Activated gamma-delta T cell treated with Interleukin-2 at 50 U/mL for 16 hours (primary cell): ENCODE measurements at regions not wholly inside any gene's neighbourhood (a gene's known extent, or its start where the extent isn't known, plus 50 kb on each side); places are given as distances from the start of the nearest gene placed in this dataset.
"Not testable (repeated sequence)": the region's sequence is repeated elsewhere in the genome, so short reads cannot be mapped to it uniquely, and the experiment has no call there.

Experiments used
- DNase-seq: peaks from one replicate; pipeline ENCODE4 v3.0.0-alpha.2; 2020

DNA sequence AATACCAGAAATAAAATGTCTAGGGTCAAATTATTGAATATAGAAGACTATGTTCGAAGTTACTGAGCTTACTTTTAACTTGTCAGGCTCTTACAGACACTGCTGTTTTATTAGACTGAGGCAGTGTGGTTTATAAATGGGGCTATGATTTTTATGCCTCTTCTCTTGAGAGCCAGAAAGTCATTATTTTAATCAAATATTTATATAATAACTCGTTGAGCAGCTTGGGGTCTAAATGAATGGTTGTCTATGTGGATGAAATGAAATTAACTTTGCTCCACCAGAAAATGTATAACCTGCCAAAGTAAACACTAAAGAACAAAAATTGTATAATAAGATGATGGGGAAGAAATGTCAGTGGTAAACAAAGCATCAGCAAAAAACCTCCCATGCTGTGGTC is 175.6 kb upstream of the THSD7A start:
- DNase-seq: no peak

- no peak for DNase-seq
These were observed 182.0 kb upstream of the THSD7A start for GRCh38 chr7:12013983-12014382.

DNA sequence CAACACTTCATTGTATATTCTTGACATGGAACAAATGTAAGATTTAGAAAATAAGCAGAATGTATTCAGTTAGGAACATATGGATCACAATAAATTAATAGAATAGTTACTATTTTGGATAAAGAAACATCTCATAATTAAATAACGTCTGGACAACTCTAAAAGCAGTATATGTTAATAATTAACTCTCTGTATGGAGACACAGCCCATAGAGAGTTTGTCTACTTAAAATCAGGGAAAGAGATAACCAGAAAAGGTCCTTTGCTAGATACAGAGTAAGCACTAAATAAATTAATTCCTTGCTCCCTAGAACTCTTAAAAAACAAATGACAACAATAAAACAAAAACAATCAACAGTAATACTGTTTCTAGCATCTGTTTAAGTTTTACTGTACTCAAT is 184.4 kb upstream of the THSD7A start:
- DNase-seq: no peak

- DNase-seq: no peak
These were observed 185.0 kb upstream of the THSD7A start for GRCh38 chr7:12017046-12017445.

DNA sequence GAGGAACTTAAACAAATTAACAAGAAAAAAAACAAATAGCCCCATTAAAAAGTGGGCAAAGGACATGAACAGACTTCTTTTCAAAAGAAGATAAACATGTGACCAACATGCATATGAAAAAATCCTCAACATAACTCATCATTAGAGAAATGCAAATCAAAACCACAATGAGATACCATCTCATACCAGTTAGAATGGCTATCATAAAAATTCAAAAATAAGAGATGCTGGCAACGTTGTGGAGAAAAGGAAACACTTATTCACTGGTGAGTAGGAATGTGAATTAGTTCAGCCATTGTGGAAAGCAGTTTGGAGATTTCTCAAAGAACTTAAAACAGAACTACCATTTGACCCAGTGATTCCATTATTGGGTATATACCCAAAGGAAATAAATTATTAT is 189.1 kb upstream of the TMEM106B start:
- DNase-seq: not testable (repeated sequence)

GRCh38 chr7:12025246-12025645 is 185.8 kb upstream of the TMEM106B start:
- no peak for DNase-seq

GRCh38 chr7:12028508-12028907 is 182.6 kb upstream of the TMEM106B start:
- DNase-seq: no peak

DNA sequence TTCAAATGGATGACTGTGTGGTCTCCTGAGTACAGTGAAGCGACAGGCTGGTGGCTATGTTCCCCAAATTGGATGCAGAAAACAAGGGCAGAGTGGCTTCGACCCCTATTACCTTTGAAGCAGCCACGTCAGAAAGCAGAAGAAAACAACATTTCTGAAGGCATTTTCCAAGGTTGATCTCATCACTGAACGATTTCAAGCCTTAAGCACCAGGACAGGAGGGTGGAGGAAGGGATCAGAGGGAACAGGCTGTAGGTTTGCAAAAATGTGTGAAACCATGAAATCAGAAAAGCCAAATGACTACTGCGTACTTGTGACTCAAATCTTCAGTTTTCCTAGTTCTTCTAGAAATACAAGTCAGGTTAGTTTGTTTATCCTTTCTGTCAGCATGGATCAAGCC is 181.0 kb upstream of the TMEM106B start:
- DNase-seq: no peak

- no peak for DNase-seq
These were observed 179.9 kb upstream of the TMEM106B start for GRCh38 chr7:12031186-12031585.

DNA sequence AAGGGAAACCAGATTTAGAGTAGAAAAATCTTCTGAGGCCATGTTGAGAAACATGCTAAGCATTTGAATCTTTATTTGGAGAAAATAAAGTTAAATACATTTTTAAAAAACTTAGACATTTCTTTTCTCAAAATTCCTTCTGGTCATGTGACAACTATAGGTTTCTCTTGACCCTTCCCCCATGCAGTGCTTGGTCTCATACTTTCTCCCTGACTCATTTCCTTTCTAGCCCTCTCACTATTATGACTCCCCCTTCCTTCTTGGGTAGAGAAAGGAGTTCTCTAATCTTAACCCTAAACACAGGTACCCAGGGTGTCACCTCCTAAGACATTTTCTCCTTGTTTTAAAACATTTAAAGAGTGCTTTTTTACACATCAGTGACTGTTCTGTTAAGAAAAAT is 179.5 kb upstream of the TMEM106B start:
- DNase-seq: no peak

DNA sequence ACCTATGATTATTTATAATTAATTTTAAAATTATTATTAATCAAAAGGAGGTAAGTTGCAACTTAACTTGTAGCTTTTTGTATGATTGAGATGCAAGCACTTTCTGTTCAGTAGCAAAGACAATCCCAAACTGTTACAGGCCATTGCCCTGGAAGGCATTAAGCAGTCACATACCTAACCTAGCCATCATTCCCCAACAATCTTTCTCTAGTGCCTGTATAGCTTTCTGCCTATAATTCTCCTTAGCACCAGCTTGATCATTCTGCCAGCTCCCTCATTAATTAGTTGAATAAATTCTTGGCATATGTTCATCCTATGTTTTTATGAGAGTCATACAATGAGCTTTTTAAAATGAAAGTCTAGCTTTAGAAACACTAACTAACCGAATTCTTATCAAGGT is 178.9 kb upstream of the TMEM106B start:
- DNase-seq: no peak

- DNase-seq: not testable (repeated sequence)
These were observed 167.6 kb upstream of the TMEM106B start for GRCh38 chr7:12043457-12043856.

DNA sequence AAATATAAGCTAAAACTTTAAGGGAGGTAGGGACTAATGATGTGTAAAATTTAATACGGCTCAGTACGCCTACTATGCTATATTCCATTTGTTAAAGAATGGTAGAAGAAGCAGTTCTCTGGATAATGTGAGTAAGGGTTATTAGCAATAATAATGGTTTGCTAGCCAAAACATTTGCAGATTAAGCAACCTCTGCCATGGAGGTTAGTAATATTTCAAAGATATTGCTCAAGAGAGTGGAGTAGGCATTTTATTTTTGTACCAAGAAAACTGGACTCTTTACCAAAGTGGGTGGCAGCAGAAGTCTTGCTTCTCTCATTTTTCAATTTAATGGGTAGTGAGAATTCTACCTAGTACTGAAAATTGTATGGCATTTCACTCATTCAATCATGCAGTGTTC is 158.9 kb upstream of the TMEM106B start:
- DNase-seq: no peak

GRCh38 chr7:12053561-12053960 is 157.5 kb upstream of the TMEM106B start:
- DNase-seq: no peak

DNA sequence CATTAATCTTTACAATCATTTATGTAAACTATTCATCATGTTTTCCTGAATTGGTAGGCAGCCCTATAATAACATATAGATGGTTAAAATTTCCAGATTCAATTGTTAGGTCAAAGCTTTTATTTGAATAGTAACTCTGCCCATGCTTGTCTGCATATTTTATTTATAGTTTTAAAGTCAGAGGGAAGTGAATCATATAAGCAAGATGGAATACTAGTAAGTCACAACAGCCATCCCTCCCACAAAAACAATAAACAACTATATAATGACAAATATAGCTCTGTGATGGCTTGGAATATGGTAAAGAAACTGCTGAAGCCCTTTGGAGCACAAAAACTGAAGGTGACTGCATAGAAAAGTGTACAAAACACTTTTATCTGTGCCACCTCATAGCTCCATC is 156.3 kb upstream of the TMEM106B start:
- DNase-seq: no peak

GRCh38 chr7:12056381-12056780 is 154.7 kb upstream of the TMEM106B start:
- no peak for DNase-seq

- DNase-seq: no peak
These were observed 154.1 kb upstream of the TMEM106B start for GRCh38 chr7:12056977-12057376.

- no peak for DNase-seq
These were observed 149.0 kb upstream of the TMEM106B start for GRCh38 chr7:12062062-12062461.

- no peak for DNase-seq
These were observed 146.4 kb upstream of the TMEM106B start for GRCh38 chr7:12064586-12065127.

DNA sequence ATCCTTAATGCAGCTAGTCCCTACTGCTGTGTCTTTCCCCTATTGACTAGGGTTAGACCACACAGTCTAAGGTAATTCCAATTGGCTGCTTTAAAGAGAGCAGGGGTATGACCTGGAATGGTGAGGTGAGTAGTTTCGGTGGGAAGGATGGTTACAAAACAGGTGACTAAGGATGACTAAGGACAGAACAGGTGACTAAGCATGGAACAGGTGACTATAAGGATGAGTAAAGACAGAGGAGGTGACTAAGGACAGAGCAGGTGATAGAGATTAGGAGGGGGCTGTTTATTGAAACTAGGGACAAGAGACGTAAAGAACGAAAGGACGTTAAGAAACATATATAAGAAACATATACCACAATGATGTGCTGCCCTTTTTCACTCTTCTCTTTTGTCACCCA is 145.1 kb upstream of the TMEM106B start:
- DNase-seq: no peak

- no peak for DNase-seq
These were observed 144.6 kb upstream of the TMEM106B start for GRCh38 chr7:12066521-12066920.

GRCh38 chr7:12067156-12067831 is 143.8 kb upstream of the TMEM106B start:
- DNase-seq: peak; percentile 56

DNA sequence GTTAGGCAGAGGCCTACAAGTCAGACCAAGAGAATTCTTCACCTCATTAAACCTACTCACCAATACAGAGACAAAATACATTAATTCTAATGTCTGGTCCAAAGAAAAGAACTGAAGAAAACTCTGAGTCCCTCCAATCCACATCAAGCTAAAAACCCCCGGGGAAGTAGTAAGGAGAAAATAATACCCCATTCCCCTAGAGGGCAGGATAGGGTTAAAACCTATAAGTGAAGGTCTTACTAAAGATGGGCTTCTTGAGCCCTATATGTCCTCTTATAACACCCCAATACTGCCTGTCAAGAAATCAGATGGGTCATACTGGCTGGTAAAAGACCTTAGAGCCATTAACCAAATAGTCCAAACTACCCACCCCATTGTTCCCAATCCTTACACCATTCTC is 141.3 kb upstream of the TMEM106B start:
- DNase-seq: no peak

GRCh38 chr7:12074889-12075288 is 136.2 kb upstream of the TMEM106B start:
- no peak for DNase-seq

GRCh38 chr7:12080006-12080405 is 131.1 kb upstream of the TMEM106B start:
- no peak for DNase-seq
